GM12891 (cell line): ENCODE measurements at regions not wholly inside any gene's neighbourhood (a gene's known extent, or its start where the extent isn't known, plus 50 kb on each side); places are given as distances from the start of the nearest gene placed in this dataset.

ENCODE experiments used
- DNase-seq: peaks from one replicate; pipeline ENCODE4 v3.0.0; 2011; ENCODE audit warnings: low spot score; ENCODE audit not compliant: insufficient read length
- FAIRE-seq: peaks from 2 replicates; lab custom pipeline; 2011; peaks lifted over from hg19 to GRCh38; lab: Jason Lieb, UNC
- PAX5 ChIP-seq: IDR thresholded peaks from 2 replicates; pipeline ENCODE4 v1.6.1; 2011; ENCODE audit warnings: low read length, moderate library complexity, mild to moderate bottlenecking; ENCODE audit not compliant: insufficient read depth, severe bottlenecking
- POLR2A ChIP-seq: IDR thresholded peaks from 2 replicates; pipeline ENCODE4 v1.6.1; 2011; ENCODE audit warnings: low read depth, low read length, control low read depth
- POLR2AphosphoS5 ChIP-seq: IDR thresholded peaks from 2 replicates; pipeline ENCODE4 v1.6.1; 2011; ENCODE audit warnings: low read depth, low read length, control low read depth
- POU2F2 ChIP-seq: IDR thresholded peaks from 2 replicates; pipeline ENCODE4 v1.6.1; 2011; ENCODE audit warnings: low read depth, mild to moderate bottlenecking, control low read depth, low read length, moderate library complexity
- SPI1 ChIP-seq: IDR thresholded peaks from 2 replicates; pipeline ENCODE4 v1.6.1; 2011; ENCODE audit warnings: low read depth, low read length, control low read depth
- TAF1 ChIP-seq: IDR thresholded peaks from 2 replicates; pipeline ENCODE4 v1.6.1; 2011; ENCODE audit warnings: low read depth, low read length, control low read depth

DNA sequence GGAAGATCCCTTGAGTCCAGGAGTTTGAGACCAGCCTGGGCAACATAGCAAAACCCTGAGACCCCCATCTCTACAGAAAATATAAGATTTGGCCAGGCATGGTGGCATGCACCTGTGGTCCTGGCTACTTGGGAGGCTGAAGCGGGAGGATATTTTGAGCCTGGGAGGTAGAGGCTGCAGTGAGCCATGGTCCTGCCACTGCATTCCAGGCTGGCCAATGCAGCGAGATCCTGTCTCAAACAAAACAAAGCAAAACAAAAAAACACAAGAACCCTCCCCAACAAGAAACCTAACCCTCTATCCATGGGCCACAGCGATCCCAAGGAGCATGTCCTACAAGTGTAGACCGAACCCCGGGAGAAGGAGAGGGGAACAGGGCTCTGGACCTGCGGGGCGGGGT, 133.3 kb downstream of the MGAT5B start:
- DNase-seq = no peak
- no peak for FAIRE-seq
- TF ChIP-seq TAF1 = no peak
- no peak for TF ChIP-seq SPI1
- no peak for TF ChIP-seq POLR2AphosphoS5
- no peak for TF ChIP-seq PAX5
- no peak for TF ChIP-seq POLR2A
- no peak for TF ChIP-seq POU2F2

DNA sequence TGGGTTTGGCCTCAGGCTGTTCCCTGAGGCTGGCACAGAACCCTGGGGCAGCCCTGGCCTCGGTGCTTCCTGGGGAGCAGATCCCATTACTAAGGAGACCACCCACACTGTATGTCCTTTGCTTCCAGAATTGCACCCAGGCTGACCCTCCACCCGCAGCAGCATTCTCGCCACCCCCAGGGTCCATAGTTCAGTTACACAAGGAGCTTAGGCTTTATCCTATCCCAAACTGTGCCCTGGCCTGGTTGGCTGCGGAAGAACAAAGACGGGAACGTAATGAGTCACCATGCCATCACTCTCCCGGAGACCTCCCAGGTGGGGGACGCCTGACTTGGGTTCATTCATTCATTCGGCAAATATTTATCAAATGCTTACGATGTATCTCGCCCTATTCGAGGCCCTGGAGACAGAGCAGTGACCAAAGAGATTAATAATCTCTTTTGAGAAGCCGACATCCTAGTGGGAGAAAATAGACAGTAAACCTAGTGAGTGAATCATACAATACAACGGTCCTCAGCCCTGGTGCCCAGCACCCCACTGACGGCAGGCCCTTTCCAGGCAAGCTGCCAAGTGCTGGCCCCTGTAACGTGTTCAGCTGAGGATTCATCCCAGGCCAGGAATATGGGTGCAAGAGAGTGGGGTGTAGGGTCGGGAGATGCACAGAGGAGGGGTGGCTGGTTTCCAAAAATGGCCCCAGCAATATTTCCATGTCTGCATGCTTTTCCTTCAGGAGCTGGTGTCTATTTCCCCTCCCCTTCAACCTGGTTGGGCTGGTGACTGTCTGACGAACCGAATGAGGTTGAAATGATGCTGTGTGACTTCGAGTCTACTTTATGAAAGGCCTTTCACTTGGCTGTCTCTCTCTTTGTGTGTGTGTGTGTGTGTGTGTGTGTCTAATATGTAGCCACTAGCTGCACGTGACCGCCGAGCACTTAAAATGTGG, 134.2 kb downstream of the MGAT5B start:
- FAIRE-seq (no peak), DNase-seq (no peak)
- TF ChIP-seq TAF1 (no peak), POLR2AphosphoS5 (no peak), SPI1 (no peak), PAX5 (no peak), POU2F2 (no peak), POLR2A (no peak)

DNA sequence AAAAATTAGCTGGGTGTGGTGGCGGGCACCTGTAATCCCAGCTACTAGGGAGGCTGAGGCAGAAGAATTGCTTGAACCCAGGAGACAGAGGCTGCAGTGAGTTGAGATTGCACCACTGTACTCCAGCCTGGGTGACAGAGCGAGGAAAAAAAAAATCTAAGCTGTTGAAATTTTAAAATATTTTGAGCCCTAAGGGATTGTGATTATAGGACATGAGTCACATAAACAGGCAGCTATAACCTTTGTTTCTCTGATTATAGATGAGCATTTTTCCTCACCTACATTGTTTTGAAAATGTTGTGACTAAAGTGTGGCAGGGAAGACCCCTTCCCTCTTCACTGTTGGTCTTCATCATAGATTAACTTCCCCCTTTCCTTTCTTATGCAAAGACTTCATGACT, 135.5 kb downstream of the MGAT5B start:
- no peak for TF ChIP-seq TAF1
- no peak for TF ChIP-seq POLR2AphosphoS5
- TF ChIP-seq SPI1 = no peak
- no peak for TF ChIP-seq POU2F2
- TF ChIP-seq PAX5 = no peak
- no peak for TF ChIP-seq POLR2A
- DNase-seq = no peak
- no peak for FAIRE-seq

DNA sequence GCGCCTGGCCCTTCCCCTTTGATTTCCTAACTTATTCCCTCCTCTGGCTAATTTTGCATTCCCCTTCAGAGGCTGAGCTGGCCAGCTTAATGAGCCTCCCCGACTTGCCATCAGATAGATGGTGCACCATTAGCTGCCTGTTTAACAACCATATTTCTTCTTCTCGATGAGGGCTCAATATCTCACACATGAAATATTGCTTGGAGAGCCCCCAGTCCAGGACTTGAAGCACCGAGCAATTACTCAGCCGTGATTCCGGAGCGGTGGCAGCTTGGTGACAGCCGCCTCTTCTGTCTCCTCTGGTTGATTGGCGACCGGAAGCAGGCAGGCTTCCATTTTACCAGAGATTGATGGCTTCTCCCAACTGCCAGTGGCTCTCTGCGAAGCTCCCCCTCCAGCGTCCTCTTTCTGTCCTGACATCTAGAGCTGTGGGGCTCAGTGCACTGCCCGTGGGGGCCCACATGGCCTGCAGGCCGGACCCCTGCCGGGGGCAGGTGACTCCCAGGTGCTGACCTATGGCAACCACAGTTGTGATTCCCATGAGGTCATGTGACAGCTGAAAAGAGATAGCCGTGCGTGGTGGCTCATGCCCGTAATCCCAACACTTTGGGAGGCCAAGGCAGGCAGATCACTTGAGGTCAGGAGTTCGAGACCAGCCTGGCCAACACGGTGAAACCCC, 133.7 kb upstream of the SEC14L1 start:
- TF ChIP-seq SPI1 (no peak), POLR2AphosphoS5 (no peak), TAF1 (no peak), POU2F2 (no peak), PAX5 (no peak), POLR2A (no peak)
- FAIRE-seq = no peak
- no peak for DNase-seq

DNA sequence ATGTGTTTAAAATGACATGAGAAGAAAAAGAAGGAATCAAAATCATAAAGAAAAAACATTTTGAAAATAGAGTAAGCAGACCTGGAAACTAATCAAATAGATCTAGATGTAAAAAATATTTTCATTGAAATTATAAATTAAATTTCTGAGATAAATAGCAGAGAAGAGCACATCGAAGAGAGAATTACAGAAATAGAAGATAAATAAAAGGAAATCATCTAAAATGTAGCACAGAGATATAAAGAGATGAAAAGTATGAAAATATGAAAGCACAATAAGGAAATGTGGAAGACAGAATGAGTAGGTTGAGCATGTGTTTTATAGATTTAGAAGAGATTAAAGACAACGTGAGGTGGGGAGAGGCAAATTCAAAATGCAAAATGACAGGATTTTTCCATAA, 130.9 kb upstream of the SEC14L1 start:
- no peak for TF ChIP-seq PAX5
- no peak for TF ChIP-seq POLR2AphosphoS5
- no peak for TF ChIP-seq SPI1
- no peak for TF ChIP-seq POU2F2
- TF ChIP-seq POLR2A = no peak
- no peak for FAIRE-seq
- DNase-seq = no peak

DNA sequence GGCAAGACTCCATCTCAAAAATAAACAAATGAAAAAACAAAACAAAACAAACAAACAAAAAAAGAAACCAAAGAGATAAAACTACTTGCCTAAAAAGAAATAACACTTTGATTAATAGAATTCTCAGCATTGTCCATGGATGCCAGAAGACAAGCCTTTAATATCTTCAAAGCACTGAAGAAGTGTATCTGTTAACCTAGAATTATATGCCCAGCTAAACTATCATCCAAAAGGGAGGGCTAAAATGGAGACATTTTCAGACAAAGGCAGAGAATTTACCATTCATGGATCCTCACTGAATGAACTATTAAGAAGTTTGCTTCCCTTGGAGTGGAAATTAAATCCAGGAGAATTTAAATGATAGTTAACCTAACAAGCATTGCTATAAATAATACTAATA, 130.1 kb upstream of the SEC14L1 start:
- no peak for TF ChIP-seq POLR2AphosphoS5
- TF ChIP-seq POLR2A = no peak
- no peak for TF ChIP-seq PAX5
- no peak for TF ChIP-seq POU2F2
- TF ChIP-seq SPI1 = no peak
- TF ChIP-seq TAF1 = no peak
- no peak for DNase-seq
- no peak for FAIRE-seq

DNA sequence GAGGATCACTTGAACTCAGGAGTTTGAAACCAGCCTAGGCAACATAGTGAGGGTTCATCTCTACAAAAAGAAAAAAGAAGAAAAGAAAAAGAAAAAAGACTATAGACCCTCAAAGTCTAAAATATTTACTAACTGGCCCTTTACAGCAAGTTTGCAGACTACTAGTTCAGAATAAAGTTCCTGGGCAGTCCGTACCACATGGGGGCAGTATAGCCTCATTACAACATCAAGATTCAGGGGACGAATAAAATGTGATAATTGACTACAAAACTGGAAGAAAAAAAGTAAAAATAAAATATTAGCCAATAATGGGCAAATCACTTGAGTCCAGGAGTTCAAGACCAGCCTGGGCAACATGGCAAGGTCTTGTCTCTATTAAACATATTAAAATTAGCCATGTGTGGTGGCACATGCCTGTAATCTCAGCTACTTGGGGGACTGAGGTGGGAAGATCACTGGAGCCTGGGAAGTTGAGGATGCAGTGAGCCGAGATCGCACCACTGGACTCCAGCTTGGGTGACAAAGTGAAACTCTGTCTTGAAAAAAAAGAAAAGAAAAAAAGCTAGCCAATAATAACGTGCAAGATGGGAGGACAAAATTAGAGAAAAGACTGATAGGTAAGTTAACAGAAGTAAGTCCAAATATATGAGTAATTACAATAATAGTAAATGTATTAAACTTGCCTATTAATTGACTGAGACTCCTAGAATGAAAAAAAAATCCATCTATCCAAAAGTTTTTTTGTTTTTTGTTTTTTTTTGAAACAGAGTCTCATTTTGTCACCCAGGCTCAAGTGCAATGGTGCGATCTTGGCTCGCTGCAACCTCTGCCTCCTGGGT, 129.4 kb upstream of the SEC14L1 start:
- no peak for DNase-seq
- TF ChIP-seq POLR2AphosphoS5 (no peak), PAX5 (no peak), SPI1 (no peak), POLR2A (no peak), POU2F2 (no peak), TAF1 (no peak)
- no peak for FAIRE-seq

DNA sequence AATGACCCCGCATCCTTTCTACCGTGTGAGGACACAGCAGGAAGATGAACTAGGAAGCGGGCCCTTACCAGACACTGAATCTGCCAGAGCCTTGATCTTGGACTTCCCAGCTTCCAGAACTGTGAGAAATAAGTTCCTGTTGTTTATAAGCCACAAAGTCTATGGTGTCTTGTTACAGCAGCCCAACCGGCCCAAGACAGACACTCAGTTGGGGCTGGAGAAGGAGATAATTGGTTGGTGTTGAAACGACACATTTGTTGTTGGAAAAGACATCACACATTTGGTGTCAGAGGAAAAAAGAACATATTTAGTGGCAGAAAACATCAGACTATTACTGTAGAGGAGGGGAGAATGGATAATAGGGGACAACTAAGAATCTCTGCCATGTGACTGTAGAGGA, 122.3 kb upstream of the SEC14L1 start:
- no peak for TF ChIP-seq POU2F2
- no peak for FAIRE-seq
- no peak for DNase-seq

DNA sequence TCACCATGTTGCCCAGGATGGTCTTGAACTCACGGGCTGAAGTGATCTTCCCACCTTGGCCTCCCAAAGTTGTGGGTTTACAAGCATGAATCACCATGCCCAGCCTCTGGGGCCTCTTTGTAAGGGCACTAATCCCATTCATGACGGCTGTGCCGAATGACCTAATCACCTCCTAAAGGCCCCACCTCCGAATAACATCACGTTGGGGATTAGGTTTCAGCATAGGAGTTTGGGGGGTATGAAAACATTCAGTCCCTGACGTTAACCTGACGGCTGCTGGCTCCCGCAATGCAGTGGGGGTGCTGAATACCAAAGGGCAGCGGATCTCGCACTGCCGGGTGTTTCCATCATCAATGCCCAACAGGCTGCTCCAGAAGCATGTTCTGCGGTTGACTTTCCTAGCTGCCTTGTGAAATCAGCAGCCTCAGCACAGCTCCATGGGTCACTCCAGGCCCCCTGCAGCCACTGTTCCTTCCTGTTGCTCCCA, 120.8 kb upstream of the SEC14L1 start:
- DNase-seq = no peak
- no peak for FAIRE-seq
- TF ChIP-seq POLR2A (no peak), POLR2AphosphoS5 (no peak), SPI1 (no peak), PAX5 (no peak), POU2F2 (no peak), TAF1 (no peak)
